IMR-90 (cell line): ENCODE measurements at regions not wholly inside any gene's neighbourhood (a gene's known extent, or its start where the extent isn't known, plus 50 kb on each side); places are given as distances from the start of the nearest gene placed in this dataset.

Source experiments
- ATAC-seq: fragments of 200-7000 bp; cut with Tn5 transposase; 2 replicates; pipeline ENCODE4 v1.9.1; 2020; ENCODE audit warnings: low read depth, mild to moderate bottlenecking, moderate library complexity
- BruUV-seq: library from RNA; stranded (reverse); fragments of 400-500 nt; replicated peaks from 2 replicates; lab custom pipeline; 2021; lab: Mats Ljungman, UMichigan
- CTCF ChIA-PET: fragments of 300-600 bp; formaldehyde crosslinking; extraction: SDS; loops from one replicate; lab custom pipeline; 2021; ENCODE audit warnings: antibody characterized with exemption; lab: Yijun Ruan, JAX
- POLR2A ChIA-PET: fragments of 300-600 bp; sonication (Branson Sonifier 250); formaldehyde crosslinking; loops from one replicate; lab custom pipeline; 2022; ENCODE audit warnings: antibody characterized with exemption; ENCODE audit not compliant: unreplicated experiment; lab: Charles Lee
- DNase-seq: peaks from one replicate; pipeline ENCODE4 v3.0.0; 2013
- H2AFZ ChIP-seq: replicated peaks from 2 replicates; pipeline ENCODE3; 2013; ENCODE audit warnings: low read length, mild to moderate bottlenecking; ENCODE audit not compliant: poor library complexity
- H2AK5ac ChIP-seq: 2 replicates; pipeline ENCODE4 v1.6.1; 2013; ENCODE audit warnings: low read depth, low read length, inconsistent platforms
- H2AK9ac ChIP-seq: replicated peaks from 2 replicates; pipeline ENCODE3; 2013; ENCODE audit warnings: mild to moderate bottlenecking, low read depth, low read length, moderate library complexity; ENCODE audit not compliant: poor library complexity
- H2BK120ac ChIP-seq: 2 replicates; pipeline ENCODE4 v1.6.1; 2013; ENCODE audit warnings: low read depth, low read length, inconsistent platforms
- H2BK15ac ChIP-seq: 3 replicates; pipeline ENCODE4 v1.6.1; 2013; ENCODE audit warnings: low read depth, low read length, inconsistent platforms
- H2BK20ac ChIP-seq: 2 replicates; pipeline ENCODE4 v1.6.1; 2013; ENCODE audit warnings: low read depth, mild to moderate bottlenecking, inconsistent platforms, low read length, moderate library complexity
- H2BK5ac ChIP-seq: 2 replicates; pipeline ENCODE4 v1.6.1; 2013; ENCODE audit warnings: mild to moderate bottlenecking, low read depth, low read length, inconsistent platforms; ENCODE audit not compliant: poor library complexity, severe bottlenecking
- H3K14ac ChIP-seq: replicated peaks from 2 replicates; pipeline ENCODE4 v1.6.1; 2013; ENCODE audit warnings: low read depth, low read length, inconsistent platforms
- H3K18ac ChIP-seq: 2 replicates; pipeline ENCODE4 v1.6.1; 2013; ENCODE audit warnings: low read depth, low read length, control low read depth
- H3K23ac ChIP-seq: 2 replicates; pipeline ENCODE4 v1.6.1; 2013; ENCODE audit warnings: low read depth, low read length, inconsistent platforms
- H3K27ac ChIP-seq: 2 replicates; pipeline ENCODE4 v1.5.1; 2013; ENCODE audit warnings: mild to moderate bottlenecking, control low read depth, low read length; ENCODE audit not compliant: insufficient read depth
- H3K27me3 ChIP-seq: 2 replicates; pipeline ENCODE4 v1.6.1; 2013; ENCODE audit warnings: low read length; ENCODE audit not compliant: control insufficient read depth, insufficient read depth
- H3K36me3 ChIP-seq: 2 replicates; pipeline ENCODE4 v1.6.1; 2013; ENCODE audit warnings: low read length, mixed read lengths; ENCODE audit not compliant: control insufficient read depth, insufficient read depth
- H3K4ac ChIP-seq: 2 replicates; pipeline ENCODE4 v1.6.1; 2013; ENCODE audit warnings: low read depth, low read length, inconsistent platforms
- H3K4me1 ChIP-seq: 2 replicates; pipeline ENCODE4 v1.6.1; 2013; ENCODE audit warnings: low read length, mixed read lengths; ENCODE audit not compliant: control insufficient read depth, insufficient read depth
- H3K4me2 ChIP-seq: 2 replicates; pipeline ENCODE4 v1.6.1; 2013; ENCODE audit warnings: low read depth, mild to moderate bottlenecking, control low read depth, low read length, moderate library complexity
- H3K4me3 ChIP-seq: 2 replicates; pipeline ENCODE4 v1.5.1; 2013; ENCODE audit warnings: low read depth, mild to moderate bottlenecking, control low read depth, low read length, moderate library complexity; ENCODE audit not compliant: insufficient read depth
- H3K56ac ChIP-seq: 2 replicates; pipeline ENCODE4 v1.6.1; 2013; ENCODE audit warnings: low read length, inconsistent platforms; ENCODE audit not compliant: insufficient read depth; ENCODE audit errors: extremely low read depth
- H3K79me1 ChIP-seq, 2 experiments: 2 replicates each; pipeline ENCODE4 v1.6.1; 2013; ENCODE audit warnings: low read length in 2 of 2, inconsistent platforms in 1 of 2, low read depth in 1 of 2
- H3K9ac ChIP-seq: 2 replicates; pipeline ENCODE4 v1.6.1; 2013; ENCODE audit warnings: low read depth, low read length, control low read depth
- H3K9me1 ChIP-seq: 2 replicates; pipeline ENCODE4 v1.6.1; 2013; ENCODE audit warnings: low read length, inconsistent platforms; ENCODE audit not compliant: insufficient read depth
- H3K9me3 ChIP-seq: 2 replicates; pipeline ENCODE4 v1.6.1; 2013; ENCODE audit warnings: low read length; ENCODE audit not compliant: control insufficient read depth, insufficient read depth
- H4K20me1 ChIP-seq: 2 replicates; pipeline ENCODE4 v1.6.1; 2013; ENCODE audit warnings: low read length, inconsistent platforms; ENCODE audit not compliant: insufficient read depth
- H4K5ac ChIP-seq: 2 replicates; pipeline ENCODE4 v1.6.1; 2013; ENCODE audit warnings: mild to moderate bottlenecking, low read depth, low read length, control low read depth
- H4K8ac ChIP-seq, 2 experiments: 2 replicates each; pipeline ENCODE4 v1.6.1; 2013; ENCODE audit warnings: low read depth in 2 of 2, low read length in 2 of 2, control low read depth in 1 of 2, inconsistent platforms in 1 of 2
- H4K91ac ChIP-seq: 2 replicates; pipeline ENCODE4 v1.6.1; 2013; ENCODE audit warnings: low read depth, low read length, inconsistent platforms; ENCODE audit not compliant: insufficient read depth
- BHLHE40 ChIP-seq: fragments of 150-350 bp; IDR thresholded peaks from 2 replicates; pipeline ENCODE4 v1.6.1; 2016; ENCODE audit warnings: mild to moderate bottlenecking, low read depth, low read length
- CHD1 ChIP-seq: IDR thresholded peaks from 2 replicates; pipeline ENCODE4 v1.6.1; 2012; ENCODE audit warnings: low read depth, low read length, improper control_type of control experiment
- FOS ChIP-seq: fragments of 150-350 bp; IDR thresholded peaks from 2 replicates; pipeline ENCODE4 v1.6.1; 2016; ENCODE audit warnings: low read depth, low read length
- MAFK ChIP-seq: IDR thresholded peaks from 2 replicates; pipeline ENCODE4 v1.6.1; 2012; ENCODE audit warnings: low read depth, low read length, improper control_type of control experiment
- MAZ ChIP-seq: IDR thresholded peaks from 2 replicates; pipeline ENCODE4 v1.6.1; 2012; ENCODE audit warnings: low read depth, mild to moderate bottlenecking, low read length, improper control_type of control experiment, moderate library complexity, borderline replicate concordance
- MXI1 ChIP-seq: IDR thresholded peaks from 2 replicates; pipeline ENCODE4 v1.6.1; 2012; ENCODE audit warnings: low read depth, mild to moderate bottlenecking, low read length, moderate library complexity, borderline replicate concordance
- POLR2A ChIP-seq: IDR thresholded peaks from 2 replicates; pipeline ENCODE4 v1.6.1; 2012; ENCODE audit warnings: mild to moderate bottlenecking, low read depth, low read length
- RAD21 ChIP-seq: IDR thresholded peaks from 2 replicates; pipeline ENCODE4 v1.6.1; 2012; ENCODE audit warnings: low read length, improper control_type of control experiment
- RCOR1 ChIP-seq: IDR thresholded peaks from 2 replicates; pipeline ENCODE4 v1.6.1; 2012; ENCODE audit warnings: mild to moderate bottlenecking, low read length, improper control_type of control experiment; ENCODE audit not compliant: insufficient replicate concordance
- SMC3 ChIP-seq: fragments of 150-350 bp; IDR thresholded peaks from 2 replicates; pipeline ENCODE4 v1.6.1; 2016; ENCODE audit warnings: low read depth, mild to moderate bottlenecking, antibody characterized with exemption, low read length, moderate library complexity
- dilution Hi-C: fragments of 300-500 bp; cut with HindIII; formaldehyde crosslinking; loops from one replicate; pipeline ENCODE4 v1.14.3; 2018; ENCODE audit warnings: low sequenced_read_pairs; ENCODE audit not compliant: unreplicated experiment
- in situ Hi-C: fragments of 300-500 bp; cut with MboI; formaldehyde crosslinking; loops from 3 replicates; pipeline ENCODE4 v1.14.3; 2019; ENCODE audit warnings: low sequenced_read_pairs, inconsistent platforms, mixed read lengths
- intact Hi-C: fragments of 100-400 bp; cut with micrococcal nuclease; formaldehyde crosslinking; loops from 2 replicates; pipeline ENCODE4 v1.10.0; 2022
- TF ChIP-seq, protein P1 (sequence below): conservative IDR thresholded peaks from 2 replicates; pipeline ENCODE4 v1.5.1; 2012; ENCODE audit warnings: mild to moderate bottlenecking, low read depth, low read length, improper control_type of control experiment
- TF ChIP-seq, protein P2 (sequence below): fragments of 150-350 bp; IDR thresholded peaks from 2 replicates; pipeline ENCODE4 v1.6.1; 2017; ENCODE audit warnings: mild to moderate bottlenecking, antibody characterized with exemption, low read length, low read depth

- Histone ChIP-seq H2AFZ (no peak overlapping the region), H4K8ac (no peak overlapping the region), H2BK15ac (no peak overlapping the region), H3K14ac (no peak overlapping the region), H3K18ac (no peak overlapping the region), H3K4me1 (no peaks in the 10 kb centered on the region), H3K79me1 (no peaks in the 10 kb centered on the region), H3K4ac (no peak overlapping the region), H3K27me3 (no peaks in the 10 kb centered on the region), H3K56ac (no peak overlapping the region), H3K27ac (no peak overlapping the region), H3K4me3 (no peak overlapping the region), H3K4me2 (no peak overlapping the region), H3K36me3 (no peaks in the 10 kb centered on the region), H2AK9ac (no peak overlapping the region), H3K9me1 (no peaks in the 10 kb centered on the region), H4K20me1 (no peaks in the 10 kb centered on the region), H2AK5ac (no peak overlapping the region), H2BK20ac (no peak overlapping the region), H3K23ac (no peak overlapping the region), H3K9me3 (no peaks in the 10 kb centered on the region), H4K91ac (no peak overlapping the region), H3K9ac (no peak overlapping the region), H2BK120ac (no peak overlapping the region), H4K5ac (no peak overlapping the region), H2BK5ac (no peak overlapping the region)
- ChIA-PET CTCF (no interaction called here), POLR2A (no interaction called here)
- DNase-seq (no peak), ATAC-seq (no peak)
- TF ChIP-seq SMC3 (no peak), POLR2A (no peak), MAZ (no peak), FOS (no peak), BHLHE40 (no peak), MXI1 (no peak), RCOR1 (no peak), MAFK (no peak), RAD21 (no peak), CHD1 (no peak)
- TF ChIP-seq, protein P1, sequence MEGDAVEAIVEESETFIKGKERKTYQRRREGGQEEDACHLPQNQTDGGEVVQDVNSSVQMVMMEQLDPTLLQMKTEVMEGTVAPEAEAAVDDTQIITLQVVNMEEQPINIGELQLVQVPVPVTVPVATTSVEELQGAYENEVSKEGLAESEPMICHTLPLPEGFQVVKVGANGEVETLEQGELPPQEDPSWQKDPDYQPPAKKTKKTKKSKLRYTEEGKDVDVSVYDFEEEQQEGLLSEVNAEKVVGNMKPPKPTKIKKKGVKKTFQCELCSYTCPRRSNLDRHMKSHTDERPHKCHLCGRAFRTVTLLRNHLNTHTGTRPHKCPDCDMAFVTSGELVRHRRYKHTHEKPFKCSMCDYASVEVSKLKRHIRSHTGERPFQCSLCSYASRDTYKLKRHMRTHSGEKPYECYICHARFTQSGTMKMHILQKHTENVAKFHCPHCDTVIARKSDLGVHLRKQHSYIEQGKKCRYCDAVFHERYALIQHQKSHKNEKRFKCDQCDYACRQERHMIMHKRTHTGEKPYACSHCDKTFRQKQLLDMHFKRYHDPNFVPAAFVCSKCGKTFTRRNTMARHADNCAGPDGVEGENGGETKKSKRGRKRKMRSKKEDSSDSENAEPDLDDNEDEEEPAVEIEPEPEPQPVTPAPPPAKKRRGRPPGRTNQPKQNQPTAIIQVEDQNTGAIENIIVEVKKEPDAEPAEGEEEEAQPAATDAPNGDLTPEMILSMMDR, result no peak
- TF ChIP-seq, protein P2, sequence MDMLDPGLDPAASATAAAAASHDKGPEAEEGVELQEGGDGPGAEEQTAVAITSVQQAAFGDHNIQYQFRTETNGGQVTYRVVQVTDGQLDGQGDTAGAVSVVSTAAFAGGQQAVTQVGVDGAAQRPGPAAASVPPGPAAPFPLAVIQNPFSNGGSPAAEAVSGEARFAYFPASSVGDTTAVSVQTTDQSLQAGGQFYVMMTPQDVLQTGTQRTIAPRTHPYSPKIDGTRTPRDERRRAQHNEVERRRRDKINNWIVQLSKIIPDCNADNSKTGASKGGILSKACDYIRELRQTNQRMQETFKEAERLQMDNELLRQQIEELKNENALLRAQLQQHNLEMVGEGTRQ, result no peak
- BruUV-seq, result no TSS peak
- dilution Hi-C loops, result no loop called here
- intact Hi-C loops, result no loop called here
- in situ Hi-C loops, result no loop called here
These were observed 61.4 kb upstream of the BARHL2 start for GRCh38 chr1:90778486-90778885.
